ENCODE measurements at regions not wholly inside any gene's neighbourhood (a gene's known extent, or its start where the extent isn't known, plus 50 kb on each side); places are given as distances from the start of the nearest gene placed in this dataset.

- TF ChIP-seq POLR2AphosphoS5 (IDR thresholded peaks at IDR 0.05; ENCODE audit: control insufficient read depth, insufficient read depth, low read depth, low read length), result no peak
- TF ChIP-seq SP1 (CRISPR knock-in tag; IDR thresholded peaks at IDR 0.05), result no peak
- no peak for TF ChIP-seq SMAD3 (CRISPR knock-in tag; conservative IDR thresholded peaks at IDR 0.05)
Measured at GRCh38 chr11:119794756-119795155, 65.8 kb upstream of the NECTIN1 start.

Measured in K562 (cell line).